ENCODE measurements at regions not wholly inside any gene's neighbourhood (a gene's known extent, or its start where the extent isn't known, plus 50 kb on each side); places are given as distances from the start of the nearest gene placed in this dataset.

DNA sequence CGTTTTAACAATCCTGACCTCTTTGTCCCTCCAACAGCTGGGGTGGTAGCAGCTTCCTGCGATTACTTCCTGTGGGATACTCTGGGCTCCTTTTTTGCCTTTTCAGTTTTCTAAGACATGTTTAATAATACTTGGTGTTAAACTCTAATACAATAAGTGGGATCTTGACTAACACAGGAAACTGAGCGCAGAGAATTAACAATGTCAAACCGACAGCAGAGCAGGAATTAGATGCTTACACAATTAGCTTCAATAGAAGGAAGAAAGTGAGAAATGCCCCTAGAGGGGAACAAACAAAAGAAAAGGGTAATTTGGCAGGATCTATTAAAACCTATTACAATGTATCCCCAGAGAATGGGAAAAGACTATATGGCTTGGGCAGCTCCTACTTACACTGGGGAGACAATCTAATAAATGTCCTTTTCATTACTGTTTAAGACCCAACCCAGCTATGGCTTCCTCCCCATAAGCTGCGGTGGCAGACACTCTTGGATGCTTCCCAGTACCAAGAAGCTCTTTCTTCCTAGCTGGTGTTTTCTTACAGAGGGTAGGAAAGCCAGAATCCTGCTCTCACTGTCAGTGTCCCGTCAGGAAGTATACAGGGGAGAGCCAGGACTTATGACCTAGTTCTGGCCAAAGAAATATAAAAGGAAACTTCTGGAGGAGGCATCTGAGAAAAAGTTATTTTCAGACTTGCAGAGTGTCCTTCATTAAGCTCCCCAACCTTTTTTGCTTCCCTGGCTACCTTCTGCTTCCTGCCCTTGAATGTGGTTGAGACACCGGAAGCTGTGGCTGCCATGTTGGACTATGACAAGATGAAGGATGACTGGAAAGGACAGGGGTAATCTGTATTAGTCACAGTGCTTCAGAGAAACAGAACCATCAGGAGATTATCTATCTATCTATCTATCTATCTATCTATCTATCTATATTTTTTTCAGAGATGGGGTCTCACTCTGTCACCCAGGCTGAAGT is 194.1 kb upstream of the KBTBD8 start:
- H3K4me3 ChIP-seq: no peak overlapping the region
- H3K9me3 ChIP-seq: no peaks in the 10 kb centered on the region
- peaks cover 9 to 10% of the 10 kb centered on the region in 2 donors for H3K4me1 ChIP-seq
- peak in 1 of 2 donors; percentile 71 for ATAC-seq
- peak overlapping the region in 1 of 4 donors; percentile 31 for H3K27ac ChIP-seq
- intact Hi-C loops (cut with DNase I; ENCODE audit: low total_unique reads) (no loop called here), in situ Hi-C loops (cut with MboI; ENCODE audit: low sequenced_read_pairs in 4 of 4) (loop anchor here in 2 of 4 donors (25.0 kb wide), 1 partner anchor 292 kb away; the partner anchor contains the start of gene LRIG1 (in 2 of the 2))
- no peaks in the 10 kb centered on the region for H3K36me3 ChIP-seq
- no peak for TF ChIP-seq POLR2A (IDR thresholded peaks at IDR 0.05)
- TF ChIP-seq CTCF (IDR thresholded peaks at IDR 0.05 in 4 of 5, conservative IDR thresholded peaks at IDR 0.05 in 1 of 5): no peak
- no peak for DNase-seq
- no peaks in the 10 kb centered on the region for H3K27me3 ChIP-seq

DNA sequence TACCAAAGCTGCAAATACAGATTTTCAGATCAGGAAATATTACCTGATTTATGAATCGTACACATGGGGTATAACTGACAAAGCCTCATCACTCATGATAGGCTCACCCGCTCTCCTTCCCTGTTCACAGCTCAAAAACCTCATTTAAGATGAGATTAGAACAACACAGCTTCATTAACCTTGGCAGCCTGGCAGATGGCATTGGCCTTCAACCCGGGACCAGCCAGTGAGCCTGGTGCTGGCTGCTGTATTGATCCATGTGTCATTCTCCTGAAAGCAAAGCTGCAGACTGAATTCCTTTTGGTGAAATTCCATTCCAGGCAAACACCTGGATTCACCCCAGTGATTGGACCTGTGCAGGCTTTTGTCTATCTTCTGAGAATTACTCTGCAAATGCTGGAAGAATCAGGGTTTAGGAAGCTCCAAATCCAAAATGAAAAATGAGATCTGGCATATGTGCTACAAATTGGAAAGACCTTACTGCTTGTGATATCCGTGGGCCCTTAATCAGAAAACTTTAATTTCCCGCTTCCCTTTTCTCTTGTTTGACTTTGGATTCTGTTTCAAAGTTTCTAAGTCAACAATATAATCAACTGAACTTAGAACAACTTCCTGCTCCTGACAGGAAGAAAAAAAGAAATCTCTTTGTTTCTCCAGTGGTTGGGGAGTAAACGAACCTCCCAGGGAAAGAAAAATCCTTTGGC is 189.1 kb upstream of the KBTBD8 start:
- intact Hi-C loops (cut with DNase I; ENCODE audit: low total_unique reads): no loop called here

DNA sequence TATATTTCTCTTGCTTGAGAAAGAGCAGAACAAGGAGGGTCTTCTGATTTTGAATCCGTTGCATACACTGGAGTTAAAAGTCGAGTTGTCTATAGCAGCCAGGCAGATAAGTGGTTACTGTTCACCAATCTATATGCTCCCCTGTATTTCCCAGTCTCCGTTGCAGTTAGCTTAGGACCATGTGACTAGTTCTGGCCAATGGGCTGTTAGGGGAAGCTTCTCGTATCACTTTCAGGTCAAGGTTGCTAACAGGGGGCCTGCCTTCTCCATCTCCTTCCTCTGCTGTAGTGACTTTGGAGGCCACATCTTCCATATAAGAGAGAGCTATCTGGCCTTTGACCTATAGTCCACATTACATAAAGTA is 188.5 kb upstream of the KBTBD8 start:
- no peak for ATAC-seq
- intact Hi-C loops (cut with DNase I; ENCODE audit: low total_unique reads): no loop called here
- TF ChIP-seq POLR2A (IDR thresholded peaks at IDR 0.05) (no peak), CTCF (IDR thresholded peaks at IDR 0.05 in 4 of 5, conservative IDR thresholded peaks at IDR 0.05 in 1 of 5) (no peak)
- no peak overlapping the region for H3K4me3 ChIP-seq
- no peak for DNase-seq
- no peaks in the 10 kb centered on the region for H3K9me3 ChIP-seq
- in situ Hi-C loops (cut with MboI; ENCODE audit: low sequenced_read_pairs in 4 of 4): loop anchor here in 2 of 4 donors (25.0 kb wide), 1 partner anchor 297 kb away; the partner anchor contains the start of gene LRIG1 (in 2 of the 2)
- no peaks in the 10 kb centered on the region for H3K36me3 ChIP-seq
- H3K27ac ChIP-seq: no peak overlapping the region
- no peaks in the 10 kb centered on the region for H3K4me1 ChIP-seq
- no peaks in the 10 kb centered on the region for H3K27me3 ChIP-seq

More for the DNA sequence above, 189.1 kb upstream of the KBTBD8 start:
- in situ Hi-C loops (cut with MboI; ENCODE audit: low sequenced_read_pairs in 4 of 4): loop anchor here in 2 of 4 donors (25.0 kb wide), 1 partner anchor 297 kb away; the partner anchor contains the start of gene LRIG1 (in 2 of the 2)
- DNase-seq: no peak
- TF ChIP-seq CTCF (IDR thresholded peaks at IDR 0.05 in 4 of 5, conservative IDR thresholded peaks at IDR 0.05 in 1 of 5): no peak
- TF ChIP-seq POLR2A (IDR thresholded peaks at IDR 0.05): no peak
- Histone ChIP-seq H3K4me1 (peaks cover 2 to 3% of the 10 kb centered on the region in 2 donors), H3K9me3 (no peaks in the 10 kb centered on the region), H3K36me3 (no peaks in the 10 kb centered on the region), H3K4me3 (no peak overlapping the region), H3K27me3 (no peaks in the 10 kb centered on the region), H3K27ac (no peak overlapping the region)
- ATAC-seq: no peak

DNA sequence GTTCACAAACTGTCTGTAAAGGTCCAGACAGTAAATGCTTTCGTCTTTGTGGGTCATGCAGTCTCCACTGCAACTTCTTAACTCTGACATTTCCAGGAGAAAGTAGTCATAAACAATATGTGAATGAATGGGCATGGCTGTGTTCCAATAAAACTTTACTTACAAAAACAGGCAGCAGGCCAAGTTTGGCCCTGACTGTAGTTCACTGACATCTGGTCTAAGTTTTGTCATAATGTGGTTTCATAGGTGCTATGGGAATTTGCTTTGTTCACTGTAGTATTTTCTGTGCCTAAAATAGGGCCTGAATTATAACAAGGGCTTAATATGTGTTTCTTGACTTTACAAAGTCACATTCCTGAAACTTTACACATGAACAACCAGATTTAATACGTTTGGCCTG is 186.0 kb upstream of the KBTBD8 start:
- in situ Hi-C loops (cut with MboI; ENCODE audit: low sequenced_read_pairs in 4 of 4): loop anchor here (10.0 to 25.0 kb wide), 3 partner anchors 300 to 407 kb away; partner anchors contain the start of gene LRIG1 (in 4 of the 4)

More for the DNA sequence above, 186.0 kb upstream of the KBTBD8 start:
- TF ChIP-seq POLR2A (IDR thresholded peaks at IDR 0.05) (no peak), CTCF (IDR thresholded peaks at IDR 0.05 in 4 of 5, conservative IDR thresholded peaks at IDR 0.05 in 1 of 5) (no peak)
- no peaks in the 10 kb centered on the region for H3K36me3 ChIP-seq
- no peaks in the 10 kb centered on the region for H3K9me3 ChIP-seq
- no peak for DNase-seq
- no peak overlapping the region for H3K4me3 ChIP-seq
- no peak overlapping the region for H3K27ac ChIP-seq
- intact Hi-C loops (cut with DNase I; ENCODE audit: low total_unique reads): no loop called here
- peaks cover 0 to 6% of the 10 kb centered on the region in 2 donors for H3K4me1 ChIP-seq
- no peak for ATAC-seq
- no peaks in the 10 kb centered on the region for H3K27me3 ChIP-seq

Data from gastrocnemius medialis (tissue), 4 donors.